Stimulated activated effector memory CD8-positive, alpha-beta T cell treated with anti-CD3 and anti-CD28 coated beads, Interleukin-12 subunit alpha, Interleukin-12 subunit beta, amount 100 ng/mL, for 72 hours (primary cell): ENCODE measurements at regions not wholly inside any gene's neighbourhood (a gene's known extent, or its start where the extent isn't known, plus 50 kb on each side); places are given as distances from the start of the nearest gene placed in this dataset.

Experiments used
- ATAC-seq: fragments of 150-1000 bp; cut with Tn5 transposase; 2 replicates; pipeline ENCODE4 v1.10.0; 2021
- DNase-seq, 2 donors: peaks; one replicate each; pipeline ENCODE4 v3.0.0; 2021 to 2022; ENCODE audit warnings: low spot score in 2 of 2
- H3K27ac Mint-ChIP-seq: one replicate; pipeline ENCODE4 v1.8.0; 2022; ENCODE audit warnings: mild to moderate bottlenecking, mixed read lengths
- H3K36me3 Mint-ChIP-seq: one replicate; pipeline ENCODE4 v1.8.0; 2022; ENCODE audit warnings: mild to moderate bottlenecking, mixed read lengths
- H3K4me1 Mint-ChIP-seq: one replicate; pipeline ENCODE4 v1.8.0; 2022; ENCODE audit warnings: mixed read lengths
- H3K4me3 Mint-ChIP-seq: one replicate; pipeline ENCODE4 v1.8.0; 2022; ENCODE audit warnings: mild to moderate bottlenecking, mixed read lengths
- H3K9me3 Mint-ChIP-seq: one replicate; pipeline ENCODE4 v1.8.0; 2022; ENCODE audit warnings: mixed read lengths

- peaks cover 6% of the 10 kb centered on the region for H3K9me3 Mint-ChIP-seq
- H3K36me3 Mint-ChIP-seq = no peaks in the 10 kb centered on the region
- H3K27ac Mint-ChIP-seq = no peak overlapping the region
- H3K4me3 Mint-ChIP-seq = no peak overlapping the region
- DNase-seq (no peak), ATAC-seq (no peak)
- no peaks in the 10 kb centered on the region for H3K4me1 Mint-ChIP-seq
Observed at GRCh38 chr5:101429241-101429640, 526.2 kb upstream of the ST8SIA4 start.

GRCh38 chr5:101425339-101425859 lies 522.3 kb upstream of the ST8SIA4 start:
- H3K4me1 Mint-ChIP-seq = no peaks in the 10 kb centered on the region

GRCh38 chr5:101424530-101425175 lies 521.6 kb upstream of the ST8SIA4 start:
- H3K9me3 Mint-ChIP-seq = no peaks in the 10 kb centered on the region
- H3K4me3 Mint-ChIP-seq = no peak overlapping the region
- H3K27ac Mint-ChIP-seq = no peak overlapping the region
- H3K4me1 Mint-ChIP-seq = no peaks in the 10 kb centered on the region
- no peak for DNase-seq
- ATAC-seq = no peak
- no peaks in the 10 kb centered on the region for H3K36me3 Mint-ChIP-seq

More at GRCh38 chr5:101425339-101425859, 522.3 kb upstream of the ST8SIA4 start:
- Mint-ChIP-seq H3K36me3 (no peaks in the 10 kb centered on the region), H3K9me3 (peaks cover 1% of the 10 kb centered on the region), H3K4me3 (no peak overlapping the region), H3K27ac (no peak overlapping the region)
- no peak for DNase-seq
- ATAC-seq = no peak

GRCh38 chr5:101418713-101419118 lies 515.6 kb upstream of the ST8SIA4 start:
- H3K4me1 Mint-ChIP-seq = no peaks in the 10 kb centered on the region
- ATAC-seq (no peak), DNase-seq (no peak)
- no peaks in the 10 kb centered on the region for H3K36me3 Mint-ChIP-seq
- no peak overlapping the region for H3K27ac Mint-ChIP-seq
- H3K9me3 Mint-ChIP-seq = no peaks in the 10 kb centered on the region
- no peak overlapping the region for H3K4me3 Mint-ChIP-seq

GRCh38 chr5:101404531-101404930 lies 501.4 kb upstream of the ST8SIA4 start:
- no peak for ATAC-seq
- Mint-ChIP-seq H3K4me1 (no peaks in the 10 kb centered on the region), H3K4me3 (no peak overlapping the region), H3K36me3 (no peaks in the 10 kb centered on the region), H3K27ac (no peak overlapping the region), H3K9me3 (no peaks in the 10 kb centered on the region)
- no peak for DNase-seq

- no peaks in the 10 kb centered on the region for H3K4me1 Mint-ChIP-seq
- ATAC-seq (no peak), DNase-seq (no peak)
- H3K4me3 Mint-ChIP-seq = no peak overlapping the region
- H3K9me3 Mint-ChIP-seq = no peaks in the 10 kb centered on the region
- no peak overlapping the region for H3K27ac Mint-ChIP-seq
- H3K36me3 Mint-ChIP-seq = no peaks in the 10 kb centered on the region
Observed at GRCh38 chr5:101393795-101394450, 490.8 kb upstream of the ST8SIA4 start.

- Mint-ChIP-seq H3K4me3 (no peak overlapping the region), H3K4me1 (no peaks in the 10 kb centered on the region), H3K9me3 (no peaks in the 10 kb centered on the region), H3K27ac (no peak overlapping the region), H3K36me3 (no peaks in the 10 kb centered on the region)
- no peak for DNase-seq
- no peak for ATAC-seq
Observed at GRCh38 chr5:101390151-101390908, 487.2 kb upstream of the ST8SIA4 start.

GRCh38 chr5:101385276-101385675 lies 482.2 kb upstream of the ST8SIA4 start:
- no peak overlapping the region for H3K27ac Mint-ChIP-seq
- ATAC-seq (no peak), DNase-seq (no peak)
- no peaks in the 10 kb centered on the region for H3K36me3 Mint-ChIP-seq
- H3K4me3 Mint-ChIP-seq = no peak overlapping the region
- H3K9me3 Mint-ChIP-seq = no peaks in the 10 kb centered on the region
- H3K4me1 Mint-ChIP-seq = no peaks in the 10 kb centered on the region

GRCh38 chr5:101370181-101370580 lies 467.1 kb upstream of the ST8SIA4 start:
- Mint-ChIP-seq H3K4me1 (no peaks in the 10 kb centered on the region), H3K27ac (no peak overlapping the region), H3K4me3 (no peak overlapping the region), H3K9me3 (no peaks in the 10 kb centered on the region), H3K36me3 (no peaks in the 10 kb centered on the region)
- ATAC-seq = no peak
- DNase-seq = no peak

- Mint-ChIP-seq H3K27ac (no peak overlapping the region), H3K4me1 (no peaks in the 10 kb centered on the region), H3K36me3 (no peaks in the 10 kb centered on the region), H3K9me3 (no peaks in the 10 kb centered on the region), H3K4me3 (no peak overlapping the region)
- no peak for DNase-seq
- no peak for ATAC-seq
Observed at GRCh38 chr5:101364469-101364868, 461.4 kb upstream of the ST8SIA4 start.

GRCh38 chr5:101362067-101362466 lies 459.0 kb upstream of the ST8SIA4 start:
- Mint-ChIP-seq H3K9me3 (no peaks in the 10 kb centered on the region), H3K4me1 (no peaks in the 10 kb centered on the region), H3K4me3 (no peak overlapping the region), H3K36me3 (no peaks in the 10 kb centered on the region), H3K27ac (no peak overlapping the region)
- DNase-seq (no peak), ATAC-seq (no peak)

- DNase-seq (no peak), ATAC-seq (peak; percentile 26)
- Mint-ChIP-seq H3K4me3 (no peak overlapping the region), H3K27ac (no peak overlapping the region), H3K9me3 (peaks cover 7% of the 10 kb centered on the region), H3K36me3 (no peaks in the 10 kb centered on the region), H3K4me1 (no peaks in the 10 kb centered on the region)
Observed at GRCh38 chr5:101346906-101347305, 443.8 kb upstream of the ST8SIA4 start.

GRCh38 chr5:101346447-101346846 lies 443.4 kb upstream of the ST8SIA4 start:
- Mint-ChIP-seq H3K36me3 (no peaks in the 10 kb centered on the region), H3K4me3 (no peak overlapping the region), H3K9me3 (peaks cover 7% of the 10 kb centered on the region), H3K27ac (no peak overlapping the region), H3K4me1 (no peaks in the 10 kb centered on the region)
- no peak for ATAC-seq
- DNase-seq = no peak

- Mint-ChIP-seq H3K4me1 (no peaks in the 10 kb centered on the region), H3K27ac (no peak overlapping the region), H3K4me3 (no peak overlapping the region), H3K9me3 (no peaks in the 10 kb centered on the region), H3K36me3 (no peaks in the 10 kb centered on the region)
- no peak for DNase-seq
- no peak for ATAC-seq
Observed at GRCh38 chr5:101338226-101338625, 435.1 kb upstream of the ST8SIA4 start.

GRCh38 chr5:101327816-101328215 lies 424.7 kb upstream of the ST8SIA4 start:
- H3K27ac Mint-ChIP-seq = no peak overlapping the region
- H3K4me3 Mint-ChIP-seq = no peak overlapping the region
- H3K36me3 Mint-ChIP-seq = no peaks in the 10 kb centered on the region
- ATAC-seq = no peak
- no peak for DNase-seq
- no peaks in the 10 kb centered on the region for H3K4me1 Mint-ChIP-seq
- peaks cover 4% of the 10 kb centered on the region for H3K9me3 Mint-ChIP-seq

GRCh38 chr5:101326766-101327165 lies 423.7 kb upstream of the ST8SIA4 start:
- Mint-ChIP-seq H3K4me1 (no peaks in the 10 kb centered on the region), H3K27ac (no peak overlapping the region), H3K4me3 (no peak overlapping the region), H3K36me3 (no peaks in the 10 kb centered on the region), H3K9me3 (peaks cover 4% of the 10 kb centered on the region)
- DNase-seq = no peak
- no peak for ATAC-seq
